ENCODE measurements at regions not wholly inside any gene's neighbourhood (a gene's known extent, or its start where the extent isn't known, plus 50 kb on each side); places are given as distances from the start of the nearest gene placed in this dataset.

GRCh38 chr2:117359266-117359914 is 455.1 kb upstream of the DDX18 start:
- TF ChIP-seq CTCF (IDR thresholded peaks at IDR 0.05) (no peak), POLR2A (IDR thresholded peaks at IDR 0.05) (no peak)

Measured in Peyer's patch (tissue), 4 donors.